K562 (cell line): ENCODE measurements at regions not wholly inside any gene's neighbourhood (a gene's known extent, or its start where the extent isn't known, plus 50 kb on each side); places are given as distances from the start of the nearest gene placed in this dataset.

Source experiments
- BRF1 ChIP-seq: IDR thresholded peaks from 3 replicates; pipeline ENCODE4 v1.6.1; 2011; ENCODE audit warnings: borderline replicate concordance, mild to moderate bottlenecking; ENCODE audit not compliant: insufficient read length; ENCODE audit errors: extremely low read depth
- E2F8 ChIP-seq: fragments of 450-650 bp; IDR thresholded peaks from 2 replicates; pipeline ENCODE4 v1.7.1; 2018; ENCODE audit warnings: mild to moderate bottlenecking, low read depth; ENCODE audit not compliant: partially characterized antibody
- NFE2L1 ChIP-seq: fragments of 450-650 bp; IDR thresholded peaks from 2 replicates; pipeline ENCODE4 v1.6.1; 2016; ENCODE audit warnings: missing genetic modification characterization, low read depth, mild to moderate bottlenecking, missing compliant biosample characterization, moderate library complexity, borderline replicate concordance
- SMARCB1 ChIP-seq: IDR thresholded peaks from 2 replicates; pipeline ENCODE4 v1.6.1; 2011; ENCODE audit warnings: improper control_type of control experiment, low read depth; ENCODE audit not compliant: insufficient read length
- TAF15 ChIP-seq: fragments of 200-400 bp; formaldehyde crosslinking; IDR thresholded peaks from 2 replicates; pipeline ENCODE4 v1.6.1; 2017; ENCODE audit warnings: mild to moderate bottlenecking, low read depth, low read length, moderate library complexity
- TEAD4 ChIP-seq, 2 experiments: sonication (generic) in 1 of 2; formaldehyde crosslinking in 1 of 2; IDR thresholded peaks; 2 replicates each; pipeline versions ENCODE4 v1.6.1 to v1.8.0; 2012 to 2022; ENCODE audit warnings: borderline replicate concordance in 1 of 2, inconsistent platforms in 1 of 2, low read length in 1 of 2, mild to moderate bottlenecking in 1 of 2, missing genetic modification reagents in 1 of 2

GRCh38 chr2:120988051-120988699 lies 252.5 kb downstream of the GLI2 start (continued):
- no peak for TF ChIP-seq BRF1
- TF ChIP-seq SMARCB1, result no peak
- no peak for TF ChIP-seq TAF15
- no peak for TF ChIP-seq NFE2L1
- TF ChIP-seq E2F8, result no peak
- TF ChIP-seq TEAD4 (IDR thresholded peaks at IDR 0.05; ENCODE audit: low read length), result no peak
- TF ChIP-seq TEAD4 (CRISPR knock-in tag; IDR thresholded peaks at IDR 0.05; ENCODE audit: borderline replicate concordance), result no peak
